HepG2 (cell line): ENCODE measurements at regions not wholly inside any gene's neighbourhood (a gene's known extent, or its start where the extent isn't known, plus 50 kb on each side); places are given as distances from the start of the nearest gene placed in this dataset.

Source experiments
- ATAC-seq: fragments of 200-7000 bp; cut with Tn5 transposase; 3 replicates; pipeline ENCODE4 v1.9.1; 2020; ENCODE audit warnings: mild to moderate bottlenecking, moderate library complexity
- BruUV-seq: library from RNA; stranded (reverse); fragments of 400-500 nt; replicated peaks from 2 replicates; lab custom pipeline; 2021; lab: Mats Ljungman, UMichigan
- CTCF ChIA-PET: fragments of 300-600 bp; formaldehyde crosslinking; extraction: SDS; loops from one replicate; lab custom pipeline; 2021; ENCODE audit warnings: low total read pairs, inconsistent platforms, low intra/inter-chr PET ratio; lab: Yijun Ruan, JAX
- POLR2A ChIA-PET: fragments of 350-600 bp; sonication (Branson Sonifier 250); formaldehyde crosslinking; loops from one replicate; lab custom pipeline; 2020; ENCODE audit warnings: antibody characterized with exemption, inconsistent platforms; lab: Yijun Ruan, JAX
- DNase-seq: peaks from one replicate; pipeline ENCODE4 v3.0.0-alpha.2; 2015; ENCODE audit warnings: low spot score
- FAIRE-seq: peaks from 3 replicates; lab custom pipeline; 2011; peaks lifted over from hg19 to GRCh38; lab: Jason Lieb, UNC
- H2AFZ ChIP-seq: one replicate; pipeline ENCODE4 v1.6.1; 2011; ENCODE audit warnings: low read length, inconsistent platforms
- H3K27ac ChIP-seq: fragments of 300-600 bp; 3 replicates; pipeline ENCODE4 v1.8.0; 2011; ENCODE audit warnings: mixed run types, mild to moderate bottlenecking, mixed read lengths, low read length, inconsistent platforms; ENCODE audit not compliant: insufficient read depth; ENCODE audit errors: extremely low read length
- H3K27me3 ChIP-seq, 2 experiments: fragments of 200-600 bp in 1 of 2; 2 replicates in 1 of 2; 3 replicates in 1 of 2; pipeline versions ENCODE4 v1.6.0 to v1.8.0; 2011; ENCODE audit warnings: low read length in 2 of 2, mild to moderate bottlenecking in 2 of 2, moderate library complexity in 2 of 2, inconsistent platforms in 1 of 2; ENCODE audit not compliant: insufficient read depth in 2 of 2, control insufficient read depth in 1 of 2
- H3K36me3 ChIP-seq, 2 experiments: fragments of 200-600 bp in 1 of 2; replicated peaks in 1 of 2; 2 replicates in 1 of 2; 3 replicates in 1 of 2; pipeline versions ENCODE4 v1.5.1 to v1.8.0; 2011; ENCODE audit warnings: low read length in 2 of 2, inconsistent platforms in 1 of 2; ENCODE audit not compliant: insufficient read depth in 2 of 2, control insufficient read depth in 1 of 2
- H3K4me1 ChIP-seq: 2 replicates; pipeline ENCODE4 v1.5.1; 2012; ENCODE audit warnings: low read length, inconsistent platforms; ENCODE audit not compliant: insufficient read depth
- H3K4me2 ChIP-seq: 2 replicates; pipeline ENCODE4 v1.6.0; 2011; ENCODE audit warnings: low read depth, low read length, inconsistent platforms
- H3K4me3 ChIP-seq, 3 experiments: fragments of 200-600 bp in 1 of 3; sonication (generic), shearing (Covaris generic) in 1 of 3; replicated peaks in 1 of 3; 2 replicates each; pipeline ENCODE4 v1.5.1; 2011 to 2016; ENCODE audit warnings: low read length in 3 of 3, inconsistent platforms in 2 of 3, low read depth in 2 of 3, mild to moderate bottlenecking in 2 of 3, control low read depth in 1 of 3, mixed read lengths in 1 of 3; ENCODE audit not compliant: insufficient read depth in 1 of 3
- H3K79me2 ChIP-seq: one replicate; pipeline ENCODE4 v1.6.1; 2011; ENCODE audit warnings: low read length, inconsistent platforms; ENCODE audit not compliant: insufficient read depth
- H3K9ac ChIP-seq: 2 replicates; pipeline ENCODE4 v1.6.0; 2011; ENCODE audit warnings: mild to moderate bottlenecking, low read depth, low read length, inconsistent platforms; ENCODE audit not compliant: insufficient read depth
- H3K9me3 ChIP-seq: 2 replicates; pipeline ENCODE4 v1.5.1; 2012; ENCODE audit warnings: mild to moderate bottlenecking, low read length
- H4K20me1 ChIP-seq: 2 replicates; pipeline ENCODE4 v1.6.0; 2011; ENCODE audit warnings: inconsistent platforms, mild to moderate bottlenecking, low read length, moderate library complexity; ENCODE audit not compliant: insufficient read depth
- FOXO4 ChIP-seq: sonication (generic); formaldehyde crosslinking; conservative IDR thresholded peaks from 2 replicates; pipeline ENCODE4 v1.8.1; 2023; ENCODE audit warnings: missing genetic modification reagents
- HMGXB3 ChIP-seq: sonication (generic); formaldehyde crosslinking; IDR thresholded peaks from 2 replicates; pipeline ENCODE4 v1.4.0; 2020; ENCODE audit warnings: missing genetic modification reagents, borderline replicate concordance
- ZNF121 ChIP-seq: sonication (generic); formaldehyde crosslinking; IDR thresholded peaks from 2 replicates; pipeline ENCODE4 v1.5.0; 2020; ENCODE audit warnings: mild to moderate bottlenecking, missing genetic modification reagents
- ZNF24 ChIP-seq: fragments of 450-650 bp; IDR thresholded peaks from 2 replicates; pipeline ENCODE4 v1.6.1; 2017; ENCODE audit warnings: antibody characterized with exemption, mild to moderate bottlenecking
- WGBS: methylation state at CpG from one replicate; pipeline ENCODE4 v1.1.6; 2017; ENCODE audit warnings: low lambda C conversion rate; 5-methylcytosine and 5-hydroxymethylcytosine counted together
- in situ Hi-C: cut with HindIII; loops from 2 replicates; pipeline ENCODE4 v1.10.0; 2017; ENCODE audit warnings: low pct_unique_long_range_greater_than_20kb; ENCODE audit not compliant: extremely low pct_ligation_motif_present
- intact Hi-C: fragments of 100-400 bp; cut with micrococcal nuclease; formaldehyde crosslinking; loops from one replicate; pipeline ENCODE4 v1.10.0; 2022; ENCODE audit not compliant: unreplicated experiment

GRCh38 chr2:62415019-62415431 is 91.0 kb downstream of the TMEM17 start:
- Histone ChIP-seq H3K27ac (no peak overlapping the region), H4K20me1 (no peaks in the 10 kb centered on the region), H3K9ac (no peak overlapping the region), H3K4me1 (peaks cover 44% of the 10 kb centered on the region), H3K9me3 (no peaks in the 10 kb centered on the region), H3K4me2 (peak overlapping the region; percentile 33), H3K4me3 (no peak overlapping the region), H3K27me3 (no peaks in the 10 kb centered on the region; a peak in 1 of 5 replicates), H2AFZ (peak overlapping the region; percentile 10), H3K36me3 (no peaks in the 10 kb centered on the region), H3K79me2 (no peaks in the 10 kb centered on the region)
- ChIA-PET POLR2A (no interaction called here), CTCF (no interaction called here)
- no TSS peak for BruUV-seq
- WGBS: 40% methylated on average over 4 of the region's 4 CpGs
- ATAC-seq (no peak), DNase-seq (no peak), FAIRE-seq (no peak)
- in situ Hi-C loops: loop anchor here (25.0 kb wide), 1 partner anchor 647 kb away; the partner anchor contains the start of gene OTX1
- intact Hi-C loops: no loop called here
- 0 out of 2 replicates have a peak, but pooled peaks have one; percentile 32 for TF ChIP-seq FOXO4 (CRISPR knock-in tag)
- TF ChIP-seq ZNF121 (CRISPR knock-in tag): peak; percentile 47; the same call in 1 of the 2 replicates
- TF ChIP-seq ZNF24: no peak
- TF ChIP-seq HMGXB3: no peak
